Muscle of leg (tissue), 3 donors: ENCODE measurements at regions not wholly inside any gene's neighbourhood (a gene's known extent, or its start where the extent isn't known, plus 50 kb on each side); places are given as distances from the start of the nearest gene placed in this dataset.

Source experiments
- DNase-seq: peaks from one replicate; pipeline ENCODE4 v3.0.0; 2013
- H3K27ac ChIP-seq: one replicate; pipeline ENCODE4 v1.5.1; 2013; ENCODE audit warnings: mild to moderate bottlenecking, low read length, control low read depth
- H3K27me3 ChIP-seq: one replicate; pipeline ENCODE4 v1.6.1; 2013; ENCODE audit warnings: low read length; ENCODE audit not compliant: control insufficient read depth, insufficient read depth
- H3K36me3 ChIP-seq: one replicate; pipeline ENCODE4 v1.6.1; 2013; ENCODE audit warnings: low read length; ENCODE audit not compliant: control insufficient read depth, insufficient read depth
- H3K4me1 ChIP-seq: one replicate; pipeline ENCODE4 v1.6.1; 2013; ENCODE audit warnings: low read length; ENCODE audit not compliant: control insufficient read depth, insufficient read depth
- H3K4me3 ChIP-seq: one replicate; pipeline ENCODE4 v1.5.1; 2013; ENCODE audit warnings: low read length, control low read depth
- H3K9me3 ChIP-seq: replicated peaks from 2 replicates; pipeline ENCODE4 v1.6.1; 2013; ENCODE audit warnings: low read depth, low read length; ENCODE audit not compliant: control insufficient read depth
- WGBS: methylation state at CpG from one replicate; pipeline ENCODE4 v1.1.5; 2013; ENCODE audit warnings: missing lambda C conversion rate; ENCODE audit not compliant: insufficient coverage; 5-methylcytosine and 5-hydroxymethylcytosine counted together

DNA sequence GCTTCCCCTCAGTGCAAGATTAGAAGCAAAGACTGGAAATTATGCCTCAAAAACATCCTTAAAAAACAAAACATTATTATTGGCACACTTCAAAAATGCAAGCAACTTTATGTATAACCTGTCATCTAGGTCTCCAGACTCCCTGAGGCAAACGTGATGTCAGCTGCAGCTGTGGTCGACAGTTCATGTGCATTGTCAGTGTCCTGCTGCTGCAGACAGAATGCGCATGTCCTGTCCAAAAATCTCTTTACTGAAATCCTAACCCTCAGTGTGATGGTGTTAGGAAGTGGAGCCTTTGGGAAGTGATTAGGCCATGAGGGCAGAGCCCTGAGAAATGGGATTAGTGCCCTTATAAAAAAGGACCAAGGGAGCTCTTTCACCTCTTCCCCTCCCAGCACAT, 126.9 kb downstream of the CYRIA start:
- H3K36me3 ChIP-seq = no peaks in the 10 kb centered on the region
- H3K9me3 ChIP-seq = no peaks in the 10 kb centered on the region
- no peak for DNase-seq
- H3K4me1 ChIP-seq = no peaks in the 10 kb centered on the region
- H3K27ac ChIP-seq = no peak overlapping the region
- H3K4me3 ChIP-seq = no peak overlapping the region
- WGBS = no CpG with 5 or more reads among the region's 3 CpGs
- peaks cover 3% of the 10 kb centered on the region for H3K27me3 ChIP-seq

DNA sequence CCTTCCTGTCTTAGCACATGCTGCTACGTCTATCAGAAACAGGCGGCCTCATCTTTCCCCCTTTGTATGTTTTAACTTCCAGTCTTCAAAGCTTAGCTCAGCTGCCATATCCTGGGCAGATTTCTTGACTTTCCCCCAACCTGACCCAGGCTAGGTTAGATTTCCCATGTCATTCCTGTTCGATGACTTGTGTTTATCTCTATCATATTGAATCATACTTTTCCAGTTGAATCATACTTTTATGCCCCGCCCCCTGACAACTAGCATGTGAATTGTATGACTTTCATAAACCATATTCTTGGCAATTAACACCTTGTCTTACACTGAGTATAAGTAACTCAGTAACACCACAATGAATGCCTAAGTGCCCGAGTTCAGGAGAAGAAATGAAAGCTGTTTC, 128.3 kb downstream of the CYRIA start:
- Histone ChIP-seq H3K27ac (no peak overlapping the region), H3K27me3 (peaks cover 3% of the 10 kb centered on the region), H3K9me3 (no peaks in the 10 kb centered on the region), H3K4me1 (no peaks in the 10 kb centered on the region), H3K36me3 (no peaks in the 10 kb centered on the region), H3K4me3 (no peak overlapping the region)
- DNase-seq = no peak
- 73% methylated on average over 5 of the region's 5 CpGs for WGBS

DNA sequence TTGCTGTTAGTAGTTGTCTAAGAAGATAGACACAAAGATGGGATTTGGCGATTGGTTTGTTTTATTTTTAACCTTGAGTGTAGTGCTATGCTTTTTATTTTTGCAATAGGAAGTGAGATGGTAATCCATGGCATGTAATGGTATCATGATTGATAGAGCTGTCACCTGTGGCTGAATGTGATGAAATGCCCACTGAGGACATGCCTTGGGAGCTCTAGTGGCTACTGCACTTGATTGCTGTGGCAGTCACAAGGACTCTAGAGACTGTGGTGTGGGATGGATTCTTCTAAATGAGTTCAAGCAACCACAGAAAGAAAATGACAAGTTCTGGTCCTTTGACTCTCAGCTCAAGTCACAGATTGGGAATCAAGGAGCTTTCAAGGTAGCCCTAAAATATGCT, 139.4 kb downstream of the CYRIA start:
- H3K9me3 ChIP-seq = no peaks in the 10 kb centered on the region
- no peak overlapping the region for H3K27ac ChIP-seq
- WGBS = 89% methylated on average over 1 of the region's 1 CpG
- no peaks in the 10 kb centered on the region for H3K36me3 ChIP-seq
- DNase-seq = no peak
- H3K4me1 ChIP-seq = peaks cover 10% of the 10 kb centered on the region
- H3K27me3 ChIP-seq = peaks cover 3% of the 10 kb centered on the region
- no peak overlapping the region for H3K4me3 ChIP-seq

DNA sequence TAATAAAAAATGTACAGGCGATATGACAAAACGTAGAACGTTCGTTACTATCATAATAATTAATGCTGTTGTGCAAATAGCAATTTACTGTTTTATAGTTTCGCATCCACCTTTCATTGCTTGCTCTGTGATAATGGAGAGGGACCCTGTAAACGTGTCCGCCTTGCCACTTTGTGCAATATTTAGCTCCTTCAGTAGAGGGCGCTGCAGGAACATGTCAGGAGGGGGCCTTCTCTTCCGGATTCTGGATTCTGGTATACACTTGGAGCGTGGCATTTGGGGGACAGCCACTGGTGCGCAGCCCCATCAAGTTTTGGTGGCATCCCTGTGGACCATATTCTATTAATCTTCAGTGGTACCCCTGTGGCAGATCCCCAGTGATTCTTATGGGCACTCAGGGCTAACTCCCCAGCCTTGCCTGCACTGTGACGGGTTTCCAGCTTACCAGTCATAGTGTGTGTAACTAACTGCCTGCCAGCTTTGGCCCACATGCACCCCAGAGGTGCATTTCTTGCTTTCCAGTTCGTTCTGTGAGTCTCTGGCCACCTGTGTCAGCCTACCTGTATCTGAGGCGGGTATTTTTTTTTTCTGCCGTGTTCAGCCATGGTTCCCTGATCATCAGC, 140.3 kb downstream of the CYRIA start:
- WGBS = 83% methylated on average over 8 of the region's 15 CpGs
- DNase-seq = no peak
- no peak overlapping the region for H3K4me3 ChIP-seq

DNA sequence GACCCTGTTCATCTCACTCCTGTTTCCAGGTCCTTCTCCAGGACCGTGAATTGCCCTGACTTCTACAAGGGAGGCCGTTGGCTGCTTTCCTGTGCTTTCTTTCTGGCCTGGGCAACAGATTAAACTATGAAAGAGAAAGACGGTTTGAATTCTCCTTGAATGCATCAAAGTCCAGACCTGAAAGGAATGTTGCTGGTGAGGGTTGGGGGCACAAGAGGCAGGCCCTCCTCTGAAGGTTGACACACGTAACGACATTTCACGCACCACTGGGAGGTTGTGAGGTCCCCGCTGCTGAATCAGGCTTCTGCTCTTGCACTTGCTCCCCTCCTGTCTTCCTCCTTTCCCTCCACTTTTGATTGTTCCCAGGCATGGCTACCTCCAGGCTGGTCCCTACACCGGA, 141.9 kb downstream of the CYRIA start:
- 59% methylated on average over 6 of the region's 8 CpGs for WGBS
- Histone ChIP-seq H3K27me3 (no peaks in the 10 kb centered on the region), H3K27ac (no peak overlapping the region), H3K4me1 (peaks cover 10% of the 10 kb centered on the region), H3K36me3 (no peaks in the 10 kb centered on the region), H3K9me3 (no peaks in the 10 kb centered on the region), H3K4me3 (no peak overlapping the region)
- DNase-seq = no peak

More for the DNA sequence above, 140.3 kb downstream of the CYRIA start:
- no peaks in the 10 kb centered on the region for H3K27me3 ChIP-seq
- H3K36me3 ChIP-seq = no peaks in the 10 kb centered on the region
- peaks cover 10% of the 10 kb centered on the region for H3K4me1 ChIP-seq
- H3K27ac ChIP-seq = no peak overlapping the region
- no peaks in the 10 kb centered on the region for H3K9me3 ChIP-seq

DNA sequence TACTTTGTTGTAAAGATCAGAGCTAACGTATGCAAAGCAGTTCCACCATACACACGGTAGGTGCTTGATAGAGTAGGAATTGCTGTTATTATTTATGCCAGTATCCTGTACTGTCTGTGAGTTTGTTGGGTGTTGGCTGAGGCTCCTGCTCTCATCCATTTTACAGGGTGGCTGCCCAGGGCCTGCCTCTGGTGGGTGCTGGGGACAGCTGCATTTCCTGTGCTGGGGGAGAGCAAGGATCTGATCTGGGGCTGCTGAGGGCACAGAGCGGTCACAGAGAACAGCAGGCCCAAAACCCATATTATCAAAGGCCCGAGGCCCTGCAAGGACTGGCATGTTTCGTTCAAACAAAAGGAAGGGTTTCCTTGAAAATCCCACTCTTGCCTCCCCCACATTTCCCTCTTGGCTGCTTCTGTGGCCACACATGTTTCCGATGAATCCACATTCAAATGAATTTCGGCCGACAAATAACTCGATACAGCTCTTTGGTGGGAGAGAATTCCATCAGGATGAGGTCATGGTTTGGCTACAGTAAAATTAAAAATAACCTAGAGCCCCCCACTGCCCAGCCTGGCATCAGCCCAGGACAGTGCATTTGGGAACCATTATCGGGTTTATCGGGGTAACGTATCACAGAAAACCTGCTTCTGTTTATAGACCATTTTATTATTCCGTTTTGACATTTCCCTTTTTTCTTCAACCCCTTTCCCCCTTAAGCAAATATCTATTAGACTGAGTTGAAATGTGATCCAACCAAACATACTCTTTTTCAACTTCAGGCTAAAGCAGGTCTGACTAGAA, 143.4 kb downstream of the CYRIA start:
- Histone ChIP-seq H3K9me3 (no peaks in the 10 kb centered on the region), H3K4me1 (peaks cover 10% of the 10 kb centered on the region), H3K4me3 (no peak overlapping the region), H3K36me3 (no peaks in the 10 kb centered on the region), H3K27ac (no peak overlapping the region), H3K27me3 (peaks cover 3% of the 10 kb centered on the region)
- peak; percentile 30 for DNase-seq
- WGBS = 7% methylated on average over 2 of the region's 13 CpGs

DNA sequence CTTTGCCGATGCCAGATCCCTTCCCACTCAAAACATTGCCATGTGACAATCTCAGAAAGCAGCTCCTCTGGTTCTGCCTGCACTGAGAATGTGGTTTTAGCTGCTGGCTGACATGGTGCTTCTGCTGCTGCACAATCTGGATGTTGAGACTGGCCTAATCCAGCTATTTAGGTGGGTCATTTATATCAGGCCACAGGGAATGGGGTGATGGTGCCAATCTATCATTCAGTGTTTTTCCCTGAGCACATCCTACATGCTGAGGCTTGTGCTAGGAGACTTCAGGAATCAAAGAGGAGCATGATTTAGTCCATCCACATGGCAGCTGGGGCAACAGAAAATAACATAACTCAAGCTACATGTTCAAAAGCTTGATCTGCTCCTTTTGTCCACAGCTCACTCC, 144.7 kb downstream of the CYRIA start:
- no peak overlapping the region for H3K27ac ChIP-seq
- no peak overlapping the region for H3K4me3 ChIP-seq
- no CpG with 5 or more reads among the region's 1 CpG for WGBS
- no peaks in the 10 kb centered on the region for H3K36me3 ChIP-seq
- peaks cover 5% of the 10 kb centered on the region for H3K27me3 ChIP-seq
- H3K4me1 ChIP-seq = peaks cover 10% of the 10 kb centered on the region
- no peaks in the 10 kb centered on the region for H3K9me3 ChIP-seq
- DNase-seq = no peak

DNA sequence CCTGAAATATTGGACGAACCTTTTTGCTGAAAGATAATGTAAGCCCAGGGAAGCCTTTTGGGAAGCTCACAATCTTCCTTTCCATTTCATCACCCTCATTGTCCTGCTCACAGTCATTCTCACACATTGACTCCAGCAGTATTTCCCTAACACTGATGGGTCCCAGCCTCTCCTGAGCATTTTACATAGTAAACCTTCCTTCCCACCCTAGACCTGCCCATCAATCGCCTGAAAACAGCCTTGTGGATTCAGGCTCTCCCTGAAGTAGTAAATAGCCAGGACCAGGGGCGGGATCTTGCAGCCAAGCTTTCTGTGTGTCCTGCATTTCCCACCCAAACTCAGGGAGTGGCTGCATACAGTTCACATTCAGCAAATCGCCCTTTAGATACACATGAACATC, 149.9 kb downstream of the CYRIA start:
- Histone ChIP-seq H3K27me3 (peaks cover 5% of the 10 kb centered on the region), H3K36me3 (no peaks in the 10 kb centered on the region), H3K9me3 (no peaks in the 10 kb centered on the region), H3K4me3 (no peak overlapping the region), H3K27ac (no peak overlapping the region), H3K4me1 (no peaks in the 10 kb centered on the region)
- 49% methylated on average over 3 of the region's 4 CpGs for WGBS
- no peak for DNase-seq

DNA sequence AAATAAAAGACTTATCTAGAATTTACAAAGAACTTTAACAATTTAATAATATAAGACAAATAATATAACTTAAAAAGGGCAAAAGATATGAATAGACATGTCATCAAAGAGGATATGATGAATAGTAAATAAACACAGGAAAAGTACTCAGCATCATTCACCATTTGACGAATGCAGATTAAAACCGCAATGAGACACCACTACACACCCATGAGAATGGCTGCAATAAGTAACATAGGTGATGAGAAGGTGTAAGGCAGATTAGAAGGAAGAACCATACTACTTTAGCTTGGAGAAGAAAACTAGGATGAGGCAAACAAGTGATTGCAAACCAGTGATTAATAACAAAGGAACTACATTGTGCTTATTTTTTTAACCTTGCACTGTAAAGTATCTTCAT, 152.0 kb downstream of the CYRIA start:
- Histone ChIP-seq H3K27ac (no peak overlapping the region), H3K4me3 (no peak overlapping the region), H3K36me3 (no peaks in the 10 kb centered on the region), H3K4me1 (peaks cover under 1% of the 10 kb centered on the region), H3K9me3 (no peaks in the 10 kb centered on the region), H3K27me3 (peaks cover 16% of the 10 kb centered on the region)
- WGBS = no CpG with 5 or more reads among the region's 2 CpGs
- DNase-seq = no peak

DNA sequence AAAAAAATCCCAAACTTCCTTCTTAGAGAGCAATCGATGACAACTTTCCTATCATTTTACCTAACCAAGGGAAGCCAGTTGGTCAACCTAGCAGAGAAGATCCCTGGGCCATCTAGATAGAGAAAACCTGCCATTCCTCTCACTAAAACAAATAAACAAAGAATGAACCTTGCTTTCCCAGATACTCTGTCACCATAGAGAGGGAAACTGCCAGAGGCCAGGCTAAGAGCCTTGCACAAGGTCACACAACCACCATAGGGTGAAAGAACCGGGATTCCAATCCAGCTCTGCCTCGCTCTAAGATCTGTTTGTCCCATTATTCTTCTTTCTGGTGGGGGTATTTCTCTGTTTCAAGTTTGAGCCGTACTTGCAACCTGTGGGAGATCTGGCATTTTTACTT, 154.6 kb downstream of the CYRIA start:
- H3K9me3 ChIP-seq = no peaks in the 10 kb centered on the region
- WGBS = no CpG with 5 or more reads among the region's 4 CpGs
- H3K36me3 ChIP-seq = no peaks in the 10 kb centered on the region
- H3K4me1 ChIP-seq = peaks cover 9% of the 10 kb centered on the region
- no peak for DNase-seq
- H3K27me3 ChIP-seq = peaks cover 24% of the 10 kb centered on the region
- H3K27ac ChIP-seq = no peak overlapping the region
- H3K4me3 ChIP-seq = no peak overlapping the region
